GM23338 (cell line): ENCODE measurements at regions not wholly inside any gene's neighbourhood (a gene's known extent, or its start where the extent isn't known, plus 50 kb on each side); places are given as distances from the start of the nearest gene placed in this dataset.

Experiments
- ATAC-seq: fragments of 200-7000 bp; cut with Tn5 transposase; 3 replicates; pipeline ENCODE4 v1.9.1; 2020
- DNase-seq: peaks from one replicate; pipeline ENCODE4 v3.0.0-alpha.2; 2015; ENCODE audit warnings: low spot score
- H2AFZ ChIP-seq: fragments of 200-600 bp; sonication (generic); 2 replicates; pipeline ENCODE4 v1.8.0; 2016; ENCODE audit warnings: antibody characterized with exemption, mild to moderate bottlenecking, moderate library complexity
- H3F3A ChIP-seq: fragments of 200-600 bp; sonication (generic); replicated peaks from 2 replicates; pipeline ENCODE4 v1.8.0; 2017; ENCODE audit warnings: antibody characterized with exemption, mixed run types, low read depth
- H3K27ac ChIP-seq: fragments of 200-600 bp; sonication (generic); 2 replicates; pipeline ENCODE4 v1.6.1; 2016; ENCODE audit warnings: low read depth
- H3K27me3 ChIP-seq: fragments of 200-600 bp; sonication (generic); 2 replicates; pipeline ENCODE4 v1.8.0; 2016; ENCODE audit warnings: mild to moderate bottlenecking, mixed run types, moderate library complexity; ENCODE audit not compliant: insufficient read depth
- H3K36me3 ChIP-seq: fragments of 200-600 bp; sonication (generic); 2 replicates; pipeline ENCODE4 v1.8.0; 2016; ENCODE audit warnings: mild to moderate bottlenecking; ENCODE audit not compliant: insufficient read depth
- H3K4me1 ChIP-seq: fragments of 200-600 bp; sonication (generic); 2 replicates; pipeline ENCODE4 v1.8.0; 2016; ENCODE audit warnings: mild to moderate bottlenecking, moderate library complexity; ENCODE audit not compliant: insufficient read depth
- H3K4me2 ChIP-seq: fragments of 200-600 bp; sonication (generic); 2 replicates; pipeline ENCODE4 v1.7.1; 2017; ENCODE audit warnings: mixed run types
- H3K4me3 ChIP-seq: fragments of 200-600 bp; sonication (generic); 2 replicates; pipeline ENCODE4 v1.6.1; 2016; ENCODE audit warnings: mixed run types
- H3K79me2 ChIP-seq: fragments of 200-600 bp; sonication (generic); replicated peaks from 2 replicates; pipeline ENCODE4 v1.8.0; 2017; ENCODE audit warnings: mild to moderate bottlenecking; ENCODE audit not compliant: insufficient read depth
- H3K9me2 ChIP-seq: fragments of 200-600 bp; sonication (generic); 2 replicates; pipeline ENCODE4 v1.8.0; 2017; ENCODE audit not compliant: insufficient read depth
- H4K20me1 ChIP-seq: fragments of 200-600 bp; sonication (generic); replicated peaks from 2 replicates; pipeline ENCODE4 v1.8.0; 2017; ENCODE audit warnings: mild to moderate bottlenecking; ENCODE audit not compliant: insufficient read depth
- H3K27ac Mint-ChIP-seq: 2 replicates; pipeline ENCODE4 v1.8.0; 2020; ENCODE audit warnings: inconsistent platforms, mild to moderate bottlenecking, moderate library complexity, mixed read lengths
- H3K27me3 Mint-ChIP-seq: 3 replicates; pipeline ENCODE4 v1.8.0; 2022; ENCODE audit warnings: low read depth, mild to moderate bottlenecking, moderate library complexity, mixed read lengths, inconsistent platforms; ENCODE audit not compliant: insufficient read depth, poor library complexity
- H3K36me3 Mint-ChIP-seq: 3 replicates; pipeline ENCODE4 v1.8.0; 2021; ENCODE audit warnings: low read depth, mild to moderate bottlenecking, inconsistent platforms, moderate library complexity, mixed read lengths
- H3K4me1 Mint-ChIP-seq: 3 replicates; pipeline ENCODE4 v1.8.0; 2020; ENCODE audit warnings: mild to moderate bottlenecking, inconsistent platforms, mixed read lengths
- H3K4me3 Mint-ChIP-seq: 3 replicates; pipeline ENCODE4 v1.8.0; 2021; ENCODE audit warnings: moderate library complexity, mild to moderate bottlenecking, inconsistent platforms, mixed read lengths
- H3K9me3 Mint-ChIP-seq: 3 replicates; pipeline ENCODE4 v1.8.0; 2020; ENCODE audit warnings: moderate library complexity, mild to moderate bottlenecking, inconsistent platforms, mixed read lengths
- CREB1 ChIP-seq: fragments of 250-450 bp; sonication (Bioruptor Pico); IDR thresholded peaks from 2 replicates; pipeline ENCODE4 v1.5.0; 2020; ENCODE audit warnings: low read depth, mild to moderate bottlenecking, moderate library complexity
- CTCF ChIP-seq, 2 experiments: fragments of 200-600 bp in 1 of 2; sonication (generic) in 1 of 2; conservative IDR thresholded peaks; 2 replicates each; pipeline versions ENCODE4 v1.5.1 to v1.6.1; 2016 to 2017; ENCODE audit warnings: antibody characterized with exemption in 2 of 2, low read depth in 2 of 2, mild to moderate bottlenecking in 2 of 2, moderate library complexity in 1 of 2
- ETS1 ChIP-seq: IDR thresholded peaks from 2 replicates; pipeline ENCODE4 v1.6.1; 2016; ENCODE audit warnings: antibody characterized with exemption
- EZH2 ChIP-seq: fragments of 200-600 bp; sonication (generic); IDR thresholded peaks from one replicate; pipeline ENCODE4 v1.8.0; 2017; ENCODE audit warnings: antibody characterized with exemption, mild to moderate bottlenecking, low read depth; ENCODE audit not compliant: unreplicated experiment
- EZH2phosphoT487 ChIP-seq: fragments of 200-600 bp; sonication (generic); IDR thresholded peaks from one replicate; pipeline ENCODE4 v1.8.1; 2018; ENCODE audit warnings: antibody characterized with exemption; ENCODE audit not compliant: unreplicated experiment
- JUNB ChIP-seq: IDR thresholded peaks from one replicate; pipeline ENCODE4 v1.6.1; 2016; ENCODE audit warnings: antibody characterized with exemption; ENCODE audit not compliant: unreplicated experiment
- NANOG ChIP-seq: IDR thresholded peaks from 2 replicates; pipeline ENCODE4 v1.6.1; 2016; ENCODE audit warnings: antibody characterized with exemption, borderline replicate concordance
- POLR2AphosphoS5 ChIP-seq: IDR thresholded peaks from 2 replicates; pipeline ENCODE4 v1.6.1; 2016; ENCODE audit warnings: antibody characterized with exemption, low read depth
- REST ChIP-seq: IDR thresholded peaks from one replicate; pipeline ENCODE4 v1.6.1; 2018; ENCODE audit warnings: antibody characterized with exemption; ENCODE audit not compliant: unreplicated experiment
- STAT1 ChIP-seq: IDR thresholded peaks from one replicate; pipeline ENCODE4 v1.6.1; 2016; ENCODE audit warnings: antibody characterized with exemption; ENCODE audit not compliant: unreplicated experiment
- ZNF114 ChIP-seq: fragments of 250-450 bp; sonication (Bioruptor Pico); IDR thresholded peaks from 2 replicates; pipeline ENCODE4 v1.5.0; 2020; ENCODE audit warnings: mild to moderate bottlenecking, moderate library complexity
- ZNF331 ChIP-seq: fragments of 250-450 bp; sonication (Bioruptor Pico); IDR thresholded peaks from 2 replicates; pipeline ENCODE4 v1.5.0; 2020; ENCODE audit warnings: low read depth, mild to moderate bottlenecking, moderate library complexity
- ZNF462 ChIP-seq: fragments of 250-450 bp; sonication (Bioruptor Pico); IDR thresholded peaks from 2 replicates; pipeline ENCODE4 v1.5.0; 2020; ENCODE audit warnings: mild to moderate bottlenecking, moderate library complexity

GRCh38 chr6:147621263-147621662 lies 112.8 kb downstream of the SAMD5 start:
- Mint-ChIP-seq H3K36me3 (no peaks in the 10 kb centered on the region), H3K27ac (no peak overlapping the region), H3K9me3 (no peaks in the 10 kb centered on the region), H3K4me1 (no peaks in the 10 kb centered on the region), H3K4me3 (no peak overlapping the region), H3K27me3 (no peaks in the 10 kb centered on the region)
- no peak for TF ChIP-seq ZNF114 (CRISPR knock-in tag)
- no peak for TF ChIP-seq REST
- no peak for TF ChIP-seq ZNF331
- no peak for TF ChIP-seq JUNB
- TF ChIP-seq EZH2phosphoT487 = no peak
- TF ChIP-seq POLR2AphosphoS5 = no peak
- no peak for TF ChIP-seq ETS1
- no peak for TF ChIP-seq EZH2
- no peak for TF ChIP-seq STAT1
- no peak for TF ChIP-seq CREB1 (CRISPR knock-in tag)
- TF ChIP-seq ZNF462 (CRISPR knock-in tag) = no peak
- no peak for TF ChIP-seq CTCF (conservative IDR thresholded peaks at IDR 0.05; ENCODE audit: low read depth in 2 of 2)
- TF ChIP-seq NANOG = no peak
- H4K20me1 ChIP-seq = no peaks in the 10 kb centered on the region
- H2AFZ ChIP-seq = no peak overlapping the region
- DNase-seq (no peak), ATAC-seq (no peak)
- no peaks in the 10 kb centered on the region for H3K27me3 ChIP-seq
- H3K36me3 ChIP-seq = no peaks in the 10 kb centered on the region
- H3F3A ChIP-seq = no peaks in the 10 kb centered on the region
- no peak overlapping the region for H3K4me2 ChIP-seq
- no peaks in the 10 kb centered on the region for H3K79me2 ChIP-seq
- H3K9me2 ChIP-seq = 0 out of 2 replicates have a peak, but pooled peaks cover 2% of the 10 kb centered on the region
- no peak overlapping the region for H3K27ac ChIP-seq
- no peaks in the 10 kb centered on the region for H3K4me1 ChIP-seq
- no peak overlapping the region for H3K4me3 ChIP-seq
